ENCODE measurements at regions not wholly inside any gene's neighbourhood (a gene's known extent, or its start where the extent isn't known, plus 50 kb on each side); places are given as distances from the start of the nearest gene placed in this dataset.
"Not testable (repeated sequence)": the region's sequence is repeated elsewhere in the genome, so short reads cannot be mapped to it uniquely, and the experiment has no call there.

DNA sequence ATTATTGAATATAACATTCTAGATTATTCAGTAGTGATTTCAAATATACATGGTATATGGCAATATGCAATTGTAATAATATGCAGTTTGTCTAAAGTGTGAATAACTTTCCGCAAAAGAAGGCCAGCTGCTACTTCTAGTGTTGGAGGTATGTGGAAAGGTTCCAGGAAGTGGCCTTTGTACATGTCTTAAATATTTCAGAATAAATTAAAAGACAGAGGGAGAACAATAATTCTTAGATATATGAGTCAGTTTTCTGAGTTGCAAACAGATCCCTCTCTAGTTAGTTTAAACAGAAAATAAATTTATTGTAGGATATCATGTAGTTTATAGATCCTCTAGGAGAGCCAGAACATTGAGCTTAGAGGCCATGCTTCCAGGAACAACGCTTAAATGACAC lies 210.8 kb upstream of the ELL2 start:
- Histone ChIP-seq H3K36me3 (ENCODE audit: control insufficient read depth, insufficient read depth, low read length) (no peaks in the 10 kb centered on the region), H3K9ac (no peak overlapping the region), H3K4me3 (ENCODE audit: low read depth, low read length) (no peak overlapping the region), H3K4me2 (ENCODE audit: low read length) (no peak overlapping the region), H3K9me3 (ENCODE audit: control insufficient read depth, low read length) (no peaks in the 10 kb centered on the region), H3K27me3 (ENCODE audit: control insufficient read depth, insufficient read depth, low read length) (no peaks in the 10 kb centered on the region), H3K79me2 (no peaks in the 10 kb centered on the region), H2AFZ (no peak overlapping the region), H3K4me1 (no peaks in the 10 kb centered on the region), H3K27ac (no peak overlapping the region)
- TF ChIP-seq, protein P1, sequence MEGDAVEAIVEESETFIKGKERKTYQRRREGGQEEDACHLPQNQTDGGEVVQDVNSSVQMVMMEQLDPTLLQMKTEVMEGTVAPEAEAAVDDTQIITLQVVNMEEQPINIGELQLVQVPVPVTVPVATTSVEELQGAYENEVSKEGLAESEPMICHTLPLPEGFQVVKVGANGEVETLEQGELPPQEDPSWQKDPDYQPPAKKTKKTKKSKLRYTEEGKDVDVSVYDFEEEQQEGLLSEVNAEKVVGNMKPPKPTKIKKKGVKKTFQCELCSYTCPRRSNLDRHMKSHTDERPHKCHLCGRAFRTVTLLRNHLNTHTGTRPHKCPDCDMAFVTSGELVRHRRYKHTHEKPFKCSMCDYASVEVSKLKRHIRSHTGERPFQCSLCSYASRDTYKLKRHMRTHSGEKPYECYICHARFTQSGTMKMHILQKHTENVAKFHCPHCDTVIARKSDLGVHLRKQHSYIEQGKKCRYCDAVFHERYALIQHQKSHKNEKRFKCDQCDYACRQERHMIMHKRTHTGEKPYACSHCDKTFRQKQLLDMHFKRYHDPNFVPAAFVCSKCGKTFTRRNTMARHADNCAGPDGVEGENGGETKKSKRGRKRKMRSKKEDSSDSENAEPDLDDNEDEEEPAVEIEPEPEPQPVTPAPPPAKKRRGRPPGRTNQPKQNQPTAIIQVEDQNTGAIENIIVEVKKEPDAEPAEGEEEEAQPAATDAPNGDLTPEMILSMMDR (IDR thresholded peaks at IDR 0.05): no peak

DNA sequence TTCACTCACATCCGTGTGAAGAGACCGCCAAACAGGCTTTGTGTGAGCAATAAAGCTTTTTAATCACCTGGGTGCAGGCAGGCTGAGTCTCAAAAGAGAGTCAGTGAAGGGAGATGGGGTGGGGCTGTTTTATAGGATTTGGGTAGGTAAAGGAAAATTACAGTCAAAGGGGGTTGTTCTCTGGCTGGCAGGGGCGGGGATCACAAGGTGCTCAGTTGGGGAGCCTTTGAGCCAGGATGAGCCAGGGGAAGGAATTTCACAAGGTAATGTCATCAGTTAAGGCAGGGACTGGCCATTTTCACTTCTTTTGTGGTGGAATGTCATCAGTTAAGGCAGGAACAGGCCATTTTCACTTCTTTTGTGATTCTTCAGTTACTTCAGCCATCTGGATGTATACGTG lies 210.3 kb upstream of the ELL2 start:
- not testable (repeated sequence) for H2AFZ ChIP-seq; H3K4me2 ChIP-seq (ENCODE audit: low read length); H3K9me3 ChIP-seq (ENCODE audit: control insufficient read depth, low read length); H3K27ac ChIP-seq; H3K9ac ChIP-seq; H3K79me2 ChIP-seq; H3K27me3 ChIP-seq (ENCODE audit: control insufficient read depth, insufficient read depth, low read length); H3K4me1 ChIP-seq; H3K36me3 ChIP-seq (ENCODE audit: control insufficient read depth, insufficient read depth, low read length); H3K4me3 ChIP-seq (ENCODE audit: low read depth, low read length)

DNA sequence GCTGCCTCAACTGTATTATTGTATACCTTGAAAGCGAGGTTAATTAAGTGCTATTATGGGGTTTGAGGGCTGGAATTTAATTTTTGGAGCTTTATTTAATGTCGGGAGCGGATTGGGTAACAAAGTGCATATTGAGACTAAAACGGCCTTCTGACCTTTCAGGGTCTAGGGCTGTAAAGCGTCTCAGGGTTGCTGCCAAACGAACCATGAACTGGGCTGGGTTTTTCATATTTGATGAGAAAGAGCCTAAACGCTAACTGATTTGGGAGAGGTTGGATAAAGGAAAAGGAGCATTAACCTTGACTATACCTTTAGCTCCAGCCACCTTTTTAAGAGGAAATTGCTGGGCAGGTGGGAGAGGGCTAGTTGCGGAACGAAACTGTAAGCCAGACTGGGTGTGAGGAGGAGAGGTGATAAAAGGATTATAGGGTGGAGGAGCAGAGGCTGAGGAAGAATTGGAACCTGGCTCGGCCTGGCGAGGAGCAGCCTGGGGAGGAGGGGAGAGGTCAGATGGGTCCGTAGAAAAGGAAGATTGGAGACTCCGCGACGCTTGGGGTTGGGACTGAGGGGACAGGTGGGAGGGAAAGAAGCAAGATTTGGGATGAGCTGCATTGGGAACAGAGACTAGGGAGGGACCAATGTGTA lies 209.0 kb upstream of the ELL2 start:
- H3K9me3 ChIP-seq (ENCODE audit: control insufficient read depth, low read length); H3K36me3 ChIP-seq (ENCODE audit: control insufficient read depth, insufficient read depth, low read length); H3K27me3 ChIP-seq (ENCODE audit: control insufficient read depth, insufficient read depth, low read length); H3K27ac ChIP-seq; H2AFZ ChIP-seq; H3K4me3 ChIP-seq (ENCODE audit: low read depth, low read length); H3K79me2 ChIP-seq; H3K9ac ChIP-seq; H3K4me2 ChIP-seq (ENCODE audit: low read length); H3K4me1 ChIP-seq: not testable (repeated sequence)

DNA sequence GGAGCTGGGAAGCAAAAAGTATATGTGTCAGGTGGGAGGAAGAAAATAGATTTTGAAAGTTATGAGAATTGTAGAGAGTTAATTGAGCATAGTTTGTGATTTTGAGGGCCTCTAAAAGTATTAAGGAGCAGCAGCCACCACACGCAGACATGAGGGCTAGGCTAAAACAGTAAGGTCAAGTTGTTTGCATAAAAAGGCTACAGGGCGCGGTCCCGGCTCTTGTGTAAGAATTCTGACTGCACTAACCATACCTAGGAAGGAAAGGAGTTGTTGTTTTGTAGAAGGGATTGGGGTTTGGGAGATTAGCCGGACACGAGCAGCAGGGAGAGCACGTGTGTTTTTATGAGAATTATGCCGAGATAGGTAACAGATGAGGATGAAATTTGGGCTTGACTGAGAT lies 207.2 kb upstream of the ELL2 start:
- not testable (repeated sequence) for H3K27me3 ChIP-seq (ENCODE audit: control insufficient read depth, insufficient read depth, low read length); H3K27ac ChIP-seq; H3K9ac ChIP-seq; H3K4me1 ChIP-seq; H3K4me3 ChIP-seq (ENCODE audit: low read depth, low read length); H3K4me2 ChIP-seq (ENCODE audit: low read length); H3K36me3 ChIP-seq (ENCODE audit: control insufficient read depth, insufficient read depth, low read length); H3K79me2 ChIP-seq; H2AFZ ChIP-seq; H3K9me3 ChIP-seq (ENCODE audit: control insufficient read depth, low read length)

DNA sequence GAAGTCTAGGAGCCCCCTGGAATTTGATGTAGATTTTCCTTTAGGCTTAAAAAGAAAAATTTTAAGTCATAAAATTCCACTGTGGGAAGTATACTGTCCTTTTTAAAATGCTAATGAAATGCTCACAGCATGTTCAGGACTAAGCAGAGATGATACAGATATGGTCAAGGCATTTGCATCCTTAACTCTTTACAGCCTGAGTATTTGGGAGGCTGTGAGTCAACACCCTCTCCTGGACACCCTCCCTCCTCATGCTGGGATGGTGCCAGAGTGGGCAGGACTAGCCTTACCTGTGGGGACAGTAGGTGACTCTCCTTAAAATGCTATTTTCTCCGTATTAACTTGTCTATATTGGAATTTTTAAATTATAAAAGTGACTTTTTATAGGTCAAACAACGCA lies 197.4 kb upstream of the ELL2 start:
- H3K9me3 ChIP-seq (ENCODE audit: control insufficient read depth, low read length): no peaks in the 10 kb centered on the region
- no peaks in the 10 kb centered on the region for H3K4me1 ChIP-seq
- no peak overlapping the region for H3K4me2 ChIP-seq (ENCODE audit: low read length)
- no peaks in the 10 kb centered on the region for H3K36me3 ChIP-seq (ENCODE audit: control insufficient read depth, insufficient read depth, low read length)
- no peak overlapping the region for H2AFZ ChIP-seq
- no peak overlapping the region for H3K9ac ChIP-seq
- no peak overlapping the region for H3K27ac ChIP-seq
- no peaks in the 10 kb centered on the region for H3K79me2 ChIP-seq
- H3K4me3 ChIP-seq (ENCODE audit: low read depth, low read length): no peak overlapping the region
- TF ChIP-seq, protein P1 (IDR thresholded peaks at IDR 0.05): no peak
- no peaks in the 10 kb centered on the region for H3K27me3 ChIP-seq (ENCODE audit: control insufficient read depth, insufficient read depth, low read length)

DNA sequence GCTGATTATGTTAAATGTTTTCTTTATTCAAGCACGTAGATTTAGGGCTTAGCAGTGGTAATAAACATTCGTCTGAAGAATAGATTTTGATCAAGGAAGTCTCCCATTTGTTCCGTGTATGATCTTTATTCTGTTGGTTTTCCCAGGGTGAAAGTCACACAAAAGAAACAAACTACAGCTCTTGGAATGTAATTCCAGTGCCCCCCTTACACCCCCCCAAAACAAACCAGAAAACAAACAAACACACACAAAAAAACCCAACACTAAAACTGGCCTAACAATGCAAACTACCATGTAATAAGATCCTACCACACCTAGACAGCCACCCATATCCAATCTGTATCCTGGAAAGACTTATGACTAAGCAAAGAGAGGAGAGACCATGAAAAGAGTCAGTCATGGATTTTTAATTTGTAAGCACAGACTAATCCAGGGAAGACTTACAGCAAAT lies 196.2 kb upstream of the ELL2 start:
- TF ChIP-seq, protein P1 (IDR thresholded peaks at IDR 0.05): no peak
- Histone ChIP-seq H3K4me3 (ENCODE audit: low read depth, low read length) (no peak overlapping the region), H3K4me2 (ENCODE audit: low read length) (no peak overlapping the region), H3K27ac (no peak overlapping the region), H2AFZ (no peak overlapping the region), H3K27me3 (ENCODE audit: control insufficient read depth, insufficient read depth, low read length) (no peaks in the 10 kb centered on the region), H3K9ac (no peak overlapping the region), H3K79me2 (no peaks in the 10 kb centered on the region), H3K36me3 (ENCODE audit: control insufficient read depth, insufficient read depth, low read length) (no peaks in the 10 kb centered on the region), H3K4me1 (no peaks in the 10 kb centered on the region), H3K9me3 (ENCODE audit: control insufficient read depth, low read length) (no peaks in the 10 kb centered on the region)

Measured in parathyroid adenoma (tissue), 2 donors.